Brain microvascular endothelial cell (primary cell): ENCODE measurements at regions not wholly inside any gene's neighbourhood (a gene's known extent, or its start where the extent isn't known, plus 50 kb on each side); places are given as distances from the start of the nearest gene placed in this dataset.

Source experiments
- DNase-seq: peaks from one replicate; pipeline ENCODE4 v3.0.0-alpha.2; 2020
- H3K27ac ChIP-seq: fragments of 250-450 bp; sonication (Bioruptor Pico); 2 replicates; pipeline ENCODE4 v1.5.1; 2020; ENCODE audit warnings: mild to moderate bottlenecking, moderate library complexity
- H3K27me3 ChIP-seq: fragments of 250-450 bp; sonication (Bioruptor Pico); replicated peaks from 2 replicates; pipeline ENCODE4 v1.5.1; 2020; ENCODE audit warnings: mild to moderate bottlenecking
- H3K36me3 ChIP-seq: fragments of 250-450 bp; sonication (Bioruptor Pico); replicated peaks from 2 replicates; pipeline ENCODE4 v1.5.1; 2020; ENCODE audit warnings: mild to moderate bottlenecking
- H3K4me3 ChIP-seq: 2 replicates; pipeline ENCODE4 v1.5.1; 2011; ENCODE audit warnings: low read depth, mild to moderate bottlenecking, control low read depth, low read length, moderate library complexity
- in situ Hi-C: cut with HindIII; loops from 2 replicates; pipeline ENCODE4 v1.10.0; 2017; ENCODE audit warnings: low sequenced_read_pairs, low pct_ligation_motif_present
- TF ChIP-seq, protein P1 (sequence below): IDR thresholded peaks from 2 replicates; pipeline ENCODE4 v1.5.1; 2011; ENCODE audit warnings: low read depth, mild to moderate bottlenecking, moderate library complexity, low read length, control low read depth, inconsistent platforms; ENCODE audit errors: missing control alignments

DNA sequence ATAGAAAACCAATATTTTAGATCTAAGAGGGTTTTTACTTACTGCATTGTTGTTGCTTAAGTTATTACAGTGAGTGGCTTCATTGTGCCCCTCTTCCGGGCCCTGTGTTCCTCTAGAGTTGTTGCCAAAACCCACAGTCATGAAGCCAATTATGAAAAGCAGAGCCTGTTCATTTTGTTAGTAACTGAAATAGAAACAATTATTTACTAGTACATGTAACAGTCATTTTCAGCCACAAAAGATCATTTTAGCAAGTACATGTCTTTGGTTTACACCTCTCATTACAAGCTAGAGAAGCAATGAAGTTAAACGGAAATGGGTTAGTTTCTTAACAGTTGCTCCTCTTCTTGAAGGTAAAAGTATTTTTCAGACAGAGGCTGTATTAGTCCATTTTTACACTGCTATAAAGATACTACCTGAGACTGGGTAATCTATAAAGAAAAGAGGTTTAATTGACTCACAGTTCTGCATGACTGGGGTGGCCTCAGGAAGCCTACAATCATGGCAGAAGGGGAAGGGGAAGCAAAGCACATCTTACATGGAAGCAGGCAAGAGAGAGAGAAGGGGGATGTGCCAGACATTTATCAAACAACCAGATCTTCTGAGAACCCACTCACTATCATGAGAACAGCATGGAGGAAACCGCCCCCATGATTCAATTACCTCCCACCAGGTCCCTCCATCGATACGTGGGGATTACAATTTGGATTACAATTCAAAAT is 380.5 kb downstream of the SFMBT2 start:
- DNase-seq = no peak
- no peaks in the 10 kb centered on the region for H3K36me3 ChIP-seq
- TF ChIP-seq, protein P1, sequence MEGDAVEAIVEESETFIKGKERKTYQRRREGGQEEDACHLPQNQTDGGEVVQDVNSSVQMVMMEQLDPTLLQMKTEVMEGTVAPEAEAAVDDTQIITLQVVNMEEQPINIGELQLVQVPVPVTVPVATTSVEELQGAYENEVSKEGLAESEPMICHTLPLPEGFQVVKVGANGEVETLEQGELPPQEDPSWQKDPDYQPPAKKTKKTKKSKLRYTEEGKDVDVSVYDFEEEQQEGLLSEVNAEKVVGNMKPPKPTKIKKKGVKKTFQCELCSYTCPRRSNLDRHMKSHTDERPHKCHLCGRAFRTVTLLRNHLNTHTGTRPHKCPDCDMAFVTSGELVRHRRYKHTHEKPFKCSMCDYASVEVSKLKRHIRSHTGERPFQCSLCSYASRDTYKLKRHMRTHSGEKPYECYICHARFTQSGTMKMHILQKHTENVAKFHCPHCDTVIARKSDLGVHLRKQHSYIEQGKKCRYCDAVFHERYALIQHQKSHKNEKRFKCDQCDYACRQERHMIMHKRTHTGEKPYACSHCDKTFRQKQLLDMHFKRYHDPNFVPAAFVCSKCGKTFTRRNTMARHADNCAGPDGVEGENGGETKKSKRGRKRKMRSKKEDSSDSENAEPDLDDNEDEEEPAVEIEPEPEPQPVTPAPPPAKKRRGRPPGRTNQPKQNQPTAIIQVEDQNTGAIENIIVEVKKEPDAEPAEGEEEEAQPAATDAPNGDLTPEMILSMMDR = no peak
- no peaks in the 10 kb centered on the region for H3K27me3 ChIP-seq
- no peak overlapping the region for H3K27ac ChIP-seq
- no peak overlapping the region for H3K4me3 ChIP-seq
- in situ Hi-C loops = no loop called here

DNA sequence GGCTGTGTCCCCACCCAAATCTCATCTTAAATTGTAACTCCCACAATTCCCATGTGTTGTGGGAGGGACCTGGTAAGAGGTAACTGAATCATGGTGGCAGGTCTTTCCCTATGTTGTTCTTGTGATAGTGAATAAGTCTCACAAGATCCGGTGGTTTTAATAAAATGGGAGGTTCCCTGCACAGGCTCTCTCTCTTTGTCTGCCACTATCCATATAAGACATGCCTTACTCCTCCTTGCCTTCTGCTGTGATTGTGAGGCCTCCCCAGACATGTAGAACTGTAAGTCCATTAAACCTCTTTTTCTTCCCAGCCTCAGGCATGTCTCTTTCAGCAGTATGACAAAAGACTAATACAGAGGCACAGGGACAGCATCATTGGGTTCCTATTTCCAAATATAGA is 381.2 kb downstream of the SFMBT2 start:
- no peak overlapping the region for H3K4me3 ChIP-seq
- H3K36me3 ChIP-seq = no peaks in the 10 kb centered on the region
- in situ Hi-C loops = no loop called here
- TF ChIP-seq, protein P1 = no peak
- H3K27ac ChIP-seq = no peak overlapping the region
- DNase-seq = no peak
- no peaks in the 10 kb centered on the region for H3K27me3 ChIP-seq

DNA sequence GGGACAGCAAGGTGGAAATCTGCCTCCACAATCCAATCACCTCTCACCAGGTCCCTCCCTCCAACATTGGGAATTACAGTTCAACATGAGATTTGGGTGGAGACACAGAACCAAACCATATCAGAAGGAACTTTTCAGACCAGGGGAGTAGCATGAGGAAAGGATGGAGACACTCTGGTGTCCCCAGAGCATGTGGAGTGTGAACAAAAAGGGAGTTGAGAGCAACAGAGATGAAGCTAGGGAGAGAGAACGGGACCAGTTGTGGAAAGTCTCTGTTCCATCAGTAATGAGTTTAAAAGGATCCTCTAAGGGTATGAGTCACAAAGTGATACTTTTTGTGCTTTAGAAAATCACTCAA is 382.0 kb downstream of the SFMBT2 start:
- TF ChIP-seq, protein P1 = no peak
- DNase-seq = no peak
- Histone ChIP-seq H3K27me3 (no peaks in the 10 kb centered on the region), H3K27ac (no peak overlapping the region), H3K36me3 (no peaks in the 10 kb centered on the region), H3K4me3 (no peak overlapping the region)
- in situ Hi-C loops = no loop called here

DNA sequence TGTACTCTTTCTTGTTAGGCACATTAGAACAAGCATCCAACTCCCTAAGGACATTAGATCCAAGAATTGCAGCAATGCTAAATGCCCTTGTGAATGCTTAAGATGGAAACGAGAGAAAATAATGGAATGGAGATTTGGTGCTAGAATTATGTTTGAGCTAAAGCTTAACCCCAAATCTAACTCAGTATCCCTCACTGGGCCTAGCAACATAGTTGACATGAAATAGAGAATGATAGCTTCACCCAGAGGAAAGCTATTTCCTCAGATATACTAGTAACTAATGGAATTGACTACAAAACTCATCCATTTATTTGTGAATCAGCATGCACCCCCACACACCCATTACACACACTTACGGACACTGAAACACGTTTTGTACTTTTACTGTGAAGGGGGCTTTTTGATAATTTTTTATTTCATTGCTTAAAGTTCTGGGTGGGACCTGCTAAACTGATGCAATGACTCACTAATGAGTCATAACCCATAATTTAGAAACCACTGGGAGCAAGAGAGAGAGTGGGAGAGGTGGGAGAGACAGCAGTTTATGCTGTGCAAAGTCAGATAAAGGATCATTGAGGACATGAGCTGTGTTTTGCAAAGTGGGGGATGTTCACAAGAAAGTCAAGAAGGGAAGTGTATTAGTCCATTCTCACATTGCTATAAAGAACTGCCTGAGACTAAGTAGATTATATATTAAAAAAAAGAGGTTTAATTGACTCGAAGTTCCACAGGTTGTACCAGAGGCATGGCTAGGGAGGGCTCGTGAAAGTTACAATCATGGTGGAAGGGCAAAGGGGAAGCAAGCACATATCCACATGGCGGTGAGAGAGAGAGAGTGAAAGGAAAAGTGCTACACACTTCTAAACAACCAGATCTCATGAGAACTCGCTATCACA is 382.7 kb downstream of the SFMBT2 start:
- peak; percentile 6 for DNase-seq
- Histone ChIP-seq H3K4me3 (no peak overlapping the region), H3K36me3 (no peaks in the 10 kb centered on the region), H3K27me3 (no peaks in the 10 kb centered on the region), H3K27ac (no peak overlapping the region)
- in situ Hi-C loops = no loop called here
- TF ChIP-seq, protein P1 = no peak

DNA sequence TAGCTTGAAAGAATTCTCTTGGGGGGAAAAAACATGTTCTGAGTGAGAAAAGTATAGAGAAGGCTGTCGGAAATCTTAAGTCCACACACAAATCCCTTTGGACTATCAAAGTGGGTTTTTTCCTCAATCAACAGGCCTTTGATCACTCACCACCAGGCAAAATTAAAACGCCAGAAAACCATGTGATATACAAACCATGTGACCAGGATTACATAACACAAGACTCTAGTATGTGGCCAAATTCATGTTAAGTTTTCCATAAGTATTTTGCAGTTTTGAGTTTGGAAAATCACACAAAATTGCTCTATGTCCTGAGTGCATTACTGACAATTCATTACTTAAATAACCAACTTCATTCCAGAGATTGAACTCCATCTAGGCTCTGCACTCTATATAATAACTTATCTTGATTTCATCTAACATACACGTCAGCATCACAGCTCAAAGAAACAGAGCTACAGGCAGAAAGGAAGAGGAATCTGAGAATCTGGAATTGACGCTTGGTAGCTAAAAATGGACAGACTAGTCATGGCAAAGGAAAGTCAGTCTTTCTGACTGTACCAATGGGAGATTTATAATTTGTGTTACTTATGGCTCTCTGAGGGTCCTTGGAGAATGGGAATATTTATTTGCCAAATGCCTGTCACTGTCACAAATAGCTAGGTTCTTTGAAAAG is 383.5 kb downstream of the SFMBT2 start:
- Histone ChIP-seq H3K36me3 (no peaks in the 10 kb centered on the region), H3K27ac (no peak overlapping the region), H3K27me3 (no peaks in the 10 kb centered on the region), H3K4me3 (no peak overlapping the region)
- TF ChIP-seq, protein P1 = no peak
- in situ Hi-C loops = no loop called here
- DNase-seq = no peak
